ENCODE measurements at regions not wholly inside any gene's neighbourhood (a gene's known extent, or its start where the extent isn't known, plus 50 kb on each side); places are given as distances from the start of the nearest gene placed in this dataset.

DNA sequence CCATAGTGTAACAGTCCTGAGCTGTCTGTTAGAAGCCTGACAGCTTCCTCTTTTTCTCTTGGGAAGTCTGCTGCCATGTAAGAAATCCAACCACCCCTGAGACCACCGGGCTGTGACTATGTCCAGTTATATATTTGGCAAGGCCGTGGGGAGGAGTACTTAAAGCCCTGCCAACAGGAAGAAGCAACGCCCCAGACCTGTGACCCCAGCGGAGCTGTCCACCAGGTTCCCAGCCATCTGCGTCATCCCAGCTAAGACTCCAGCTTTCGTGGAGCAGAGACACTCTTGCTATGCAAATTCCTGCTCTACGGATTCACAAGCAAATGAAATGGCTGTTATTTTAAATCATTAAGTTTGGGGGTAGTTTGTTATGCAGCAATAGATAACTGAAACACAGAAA lies 417.3 kb downstream of the TLE4 start:
- no peak for DNase-seq

DNA sequence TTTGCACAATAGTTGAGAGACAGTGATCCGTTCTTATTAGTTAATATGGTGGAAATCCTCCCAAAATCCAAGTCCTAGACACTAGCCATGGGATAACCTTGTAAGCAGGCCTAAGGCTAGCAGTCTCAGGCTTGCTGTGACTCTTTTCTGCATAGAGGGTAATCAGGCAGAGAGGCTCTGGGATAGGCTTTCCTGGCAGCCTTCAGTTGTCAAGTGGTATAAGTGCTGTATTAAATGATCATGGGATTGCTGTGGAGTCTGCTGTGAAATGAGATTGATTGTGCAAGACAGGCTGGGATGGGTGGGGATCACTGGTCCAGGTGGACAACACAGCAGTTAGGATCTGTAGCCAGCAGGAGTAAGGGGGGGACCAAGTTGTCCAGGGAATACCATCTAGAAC lies 416.4 kb downstream of the TLE4 start:
- Histone ChIP-seq H3K36me3 (ENCODE audit: control insufficient read depth, insufficient read depth, low read length) (no peaks in the 10 kb centered on the region), H3K27ac (ENCODE audit: low read length) (no peak overlapping the region), H3K9me3 (replicated peaks; ENCODE audit: control insufficient read depth, low read depth, low read length) (no peaks in the 10 kb centered on the region), H3K4me3 (ENCODE audit: low read length) (no peak overlapping the region), H3K27me3 (ENCODE audit: control insufficient read depth, insufficient read depth, low read length) (no peaks in the 10 kb centered on the region), H3K4me1 (ENCODE audit: control insufficient read depth, insufficient read depth, low read length) (peaks cover 7% of the 10 kb centered on the region)
- 100% methylated on average over 1 of the region's 1 CpG for WGBS (ENCODE audit: insufficient coverage)
- DNase-seq: no peak

More for the DNA sequence above, 417.3 kb downstream of the TLE4 start:
- Histone ChIP-seq H3K27me3 (ENCODE audit: control insufficient read depth, insufficient read depth, low read length) (no peaks in the 10 kb centered on the region), H3K27ac (ENCODE audit: low read length) (no peak overlapping the region), H3K4me3 (ENCODE audit: low read length) (no peak overlapping the region), H3K9me3 (replicated peaks; ENCODE audit: control insufficient read depth, low read depth, low read length) (no peaks in the 10 kb centered on the region), H3K36me3 (ENCODE audit: control insufficient read depth, insufficient read depth, low read length) (no peaks in the 10 kb centered on the region), H3K4me1 (ENCODE audit: control insufficient read depth, insufficient read depth, low read length) (peaks cover 7% of the 10 kb centered on the region)
- WGBS (ENCODE audit: insufficient coverage): 67% methylated on average over 3 of the region's 7 CpGs

DNA sequence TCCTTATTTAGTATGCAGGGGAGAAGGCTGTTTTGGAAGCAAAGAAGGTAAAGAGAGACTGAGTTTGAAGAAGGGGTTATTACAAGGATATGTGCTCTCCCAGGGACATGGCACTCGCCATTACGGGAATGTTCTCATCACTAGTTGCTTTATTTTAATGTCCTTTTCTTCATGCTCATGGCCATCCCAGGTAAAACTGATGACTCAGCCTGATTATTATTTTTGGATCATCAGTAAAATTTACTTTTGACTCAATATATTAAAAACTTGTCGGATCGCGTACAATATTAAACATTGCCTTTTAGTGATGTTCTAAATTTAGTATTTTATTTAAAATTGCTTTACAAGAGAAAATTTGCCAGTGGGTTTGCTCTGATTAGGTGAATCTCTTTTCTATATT lies 414.7 kb downstream of the TLE4 start:
- Histone ChIP-seq H3K4me1 (ENCODE audit: control insufficient read depth, insufficient read depth, low read length) (peaks cover 7% of the 10 kb centered on the region), H3K27me3 (ENCODE audit: control insufficient read depth, insufficient read depth, low read length) (no peaks in the 10 kb centered on the region), H3K4me3 (ENCODE audit: low read length) (no peak overlapping the region), H3K27ac (ENCODE audit: low read length) (no peak overlapping the region), H3K9me3 (replicated peaks; ENCODE audit: control insufficient read depth, low read depth, low read length) (no peaks in the 10 kb centered on the region), H3K36me3 (ENCODE audit: control insufficient read depth, insufficient read depth, low read length) (no peaks in the 10 kb centered on the region)
- no CpG with 5 or more reads among the region's 5 CpGs for WGBS (ENCODE audit: insufficient coverage)
- no peak for DNase-seq

DNA sequence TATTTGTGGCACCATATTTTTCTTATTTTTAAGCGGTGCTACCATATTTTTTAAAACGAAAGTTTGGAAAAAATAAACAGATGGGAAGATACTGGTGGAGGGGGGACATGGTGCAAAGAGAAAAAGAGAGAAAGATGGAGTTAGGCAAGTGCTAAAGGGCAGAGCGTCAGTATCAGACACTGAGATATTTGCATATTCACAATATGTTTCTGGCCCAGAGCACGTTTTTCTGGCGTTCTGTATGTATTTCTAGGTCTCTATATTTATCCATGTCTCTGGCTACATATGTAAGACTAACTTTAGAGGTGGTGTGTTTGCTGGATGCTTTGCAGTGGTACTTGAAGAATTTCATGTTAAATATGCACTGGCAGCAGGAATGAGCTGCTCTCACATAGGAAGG lies 414.0 kb downstream of the TLE4 start:
- H3K27ac ChIP-seq (ENCODE audit: low read length): no peak overlapping the region
- DNase-seq: no peak
- no peaks in the 10 kb centered on the region for H3K27me3 ChIP-seq (ENCODE audit: control insufficient read depth, insufficient read depth, low read length)
- no CpG with 5 or more reads among the region's 5 CpGs for WGBS (ENCODE audit: insufficient coverage)
- peaks cover 7% of the 10 kb centered on the region for H3K4me1 ChIP-seq (ENCODE audit: control insufficient read depth, insufficient read depth, low read length)
- no peak overlapping the region for H3K4me3 ChIP-seq (ENCODE audit: low read length)
- H3K36me3 ChIP-seq (ENCODE audit: control insufficient read depth, insufficient read depth, low read length): no peaks in the 10 kb centered on the region
- no peaks in the 10 kb centered on the region for H3K9me3 ChIP-seq (replicated peaks; ENCODE audit: control insufficient read depth, low read depth, low read length)

DNA sequence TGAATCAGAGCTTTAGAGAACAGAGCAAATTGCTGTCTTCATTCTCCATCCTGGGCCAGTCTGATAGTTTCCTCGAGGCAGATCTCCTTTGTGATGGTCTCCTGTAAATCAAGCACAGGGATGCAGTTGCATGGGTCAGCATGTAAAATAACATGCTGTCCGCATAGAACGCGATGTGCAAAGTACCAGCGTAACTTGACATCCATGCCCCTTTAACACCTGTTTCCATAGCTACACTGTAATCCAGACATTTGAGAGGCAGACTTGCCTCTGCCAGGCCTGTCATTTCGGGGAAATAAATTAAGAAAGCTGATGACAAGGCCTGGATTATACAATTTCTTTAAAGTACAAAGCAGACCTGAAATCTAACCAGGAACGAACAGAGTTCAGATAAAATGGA lies 413.5 kb downstream of the TLE4 start:
- no peak overlapping the region for H3K27ac ChIP-seq (ENCODE audit: low read length)
- no peak overlapping the region for H3K4me3 ChIP-seq (ENCODE audit: low read length)
- no peaks in the 10 kb centered on the region for H3K27me3 ChIP-seq (ENCODE audit: control insufficient read depth, insufficient read depth, low read length)
- H3K4me1 ChIP-seq (ENCODE audit: control insufficient read depth, insufficient read depth, low read length): peaks cover 7% of the 10 kb centered on the region
- H3K36me3 ChIP-seq (ENCODE audit: control insufficient read depth, insufficient read depth, low read length): no peaks in the 10 kb centered on the region
- DNase-seq: no peak
- H3K9me3 ChIP-seq (replicated peaks; ENCODE audit: control insufficient read depth, low read depth, low read length): no peaks in the 10 kb centered on the region
- 55% methylated on average over 7 of the region's 7 CpGs for WGBS (ENCODE audit: insufficient coverage)

DNA sequence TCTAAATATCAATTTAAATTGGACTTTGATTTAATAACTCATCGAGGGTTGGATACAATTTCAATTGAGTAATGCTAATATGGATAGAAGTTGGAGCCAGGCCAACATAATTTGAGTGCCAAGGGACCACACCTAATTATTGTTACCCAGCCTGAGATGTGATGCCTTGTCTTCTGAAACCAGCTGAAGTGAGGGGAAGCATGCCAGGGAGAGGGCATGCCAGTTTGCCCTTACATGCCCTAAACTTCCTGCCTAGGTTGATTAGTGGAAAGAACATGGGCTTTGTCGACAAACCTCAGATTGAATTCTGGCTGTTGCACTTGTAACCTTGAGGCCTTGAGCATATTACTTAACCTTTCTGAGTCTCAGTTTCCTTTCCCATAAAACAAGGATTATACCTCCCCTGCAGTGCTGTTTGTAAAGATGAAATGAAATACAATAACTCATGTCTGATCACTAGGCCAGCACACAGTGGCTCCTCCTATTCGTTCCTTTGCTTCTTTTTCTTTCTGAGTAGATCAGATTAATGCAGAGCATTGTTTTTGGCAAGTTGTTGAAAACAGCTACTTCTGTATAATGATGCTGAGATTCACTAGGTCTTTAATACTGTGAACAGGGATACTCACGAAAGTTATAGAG lies 412.8 kb downstream of the TLE4 start:
- H3K36me3 ChIP-seq (ENCODE audit: control insufficient read depth, insufficient read depth, low read length): no peaks in the 10 kb centered on the region
- DNase-seq: no peak
- H3K4me3 ChIP-seq (ENCODE audit: low read length): no peak overlapping the region
- H3K4me1 ChIP-seq (ENCODE audit: control insufficient read depth, insufficient read depth, low read length): peaks cover 7% of the 10 kb centered on the region
- H3K9me3 ChIP-seq (replicated peaks; ENCODE audit: control insufficient read depth, low read depth, low read length): no peaks in the 10 kb centered on the region
- WGBS (ENCODE audit: insufficient coverage): no CpG with 5 or more reads among the region's 4 CpGs
- no peak overlapping the region for H3K27ac ChIP-seq (ENCODE audit: low read length)
- H3K27me3 ChIP-seq (ENCODE audit: control insufficient read depth, insufficient read depth, low read length): no peaks in the 10 kb centered on the region

DNA sequence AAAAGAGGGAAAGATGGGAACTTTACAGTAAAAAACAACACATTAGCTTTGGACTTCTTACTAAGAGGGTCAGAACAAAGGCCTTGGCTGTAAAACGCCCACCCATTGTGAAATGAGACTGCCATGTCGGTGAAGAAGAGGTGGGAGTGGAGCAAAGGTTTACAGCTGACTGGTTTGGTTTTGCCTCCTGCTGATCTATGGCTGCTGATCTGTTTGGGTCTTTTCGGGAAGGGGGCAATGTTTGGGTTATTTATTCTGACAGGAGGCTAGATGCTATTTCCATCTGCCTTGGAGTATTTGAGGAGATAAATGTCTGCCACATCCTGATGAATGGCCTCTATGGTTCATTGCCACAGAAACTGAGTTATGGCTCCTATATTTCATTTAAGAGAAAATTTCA lies 408.7 kb downstream of the TLE4 start:
- DNase-seq: no peak
- WGBS (ENCODE audit: insufficient coverage): 37% methylated on average over 3 of the region's 3 CpGs
- H3K36me3 ChIP-seq (ENCODE audit: control insufficient read depth, insufficient read depth, low read length): no peaks in the 10 kb centered on the region
- H3K9me3 ChIP-seq (replicated peaks; ENCODE audit: control insufficient read depth, low read depth, low read length): no peaks in the 10 kb centered on the region
- H3K4me3 ChIP-seq (ENCODE audit: low read length): no peak overlapping the region
- no peaks in the 10 kb centered on the region for H3K27me3 ChIP-seq (ENCODE audit: control insufficient read depth, insufficient read depth, low read length)
- peaks cover 21% of the 10 kb centered on the region for H3K4me1 ChIP-seq (ENCODE audit: control insufficient read depth, insufficient read depth, low read length)
- no peak overlapping the region for H3K27ac ChIP-seq (ENCODE audit: low read length)

DNA sequence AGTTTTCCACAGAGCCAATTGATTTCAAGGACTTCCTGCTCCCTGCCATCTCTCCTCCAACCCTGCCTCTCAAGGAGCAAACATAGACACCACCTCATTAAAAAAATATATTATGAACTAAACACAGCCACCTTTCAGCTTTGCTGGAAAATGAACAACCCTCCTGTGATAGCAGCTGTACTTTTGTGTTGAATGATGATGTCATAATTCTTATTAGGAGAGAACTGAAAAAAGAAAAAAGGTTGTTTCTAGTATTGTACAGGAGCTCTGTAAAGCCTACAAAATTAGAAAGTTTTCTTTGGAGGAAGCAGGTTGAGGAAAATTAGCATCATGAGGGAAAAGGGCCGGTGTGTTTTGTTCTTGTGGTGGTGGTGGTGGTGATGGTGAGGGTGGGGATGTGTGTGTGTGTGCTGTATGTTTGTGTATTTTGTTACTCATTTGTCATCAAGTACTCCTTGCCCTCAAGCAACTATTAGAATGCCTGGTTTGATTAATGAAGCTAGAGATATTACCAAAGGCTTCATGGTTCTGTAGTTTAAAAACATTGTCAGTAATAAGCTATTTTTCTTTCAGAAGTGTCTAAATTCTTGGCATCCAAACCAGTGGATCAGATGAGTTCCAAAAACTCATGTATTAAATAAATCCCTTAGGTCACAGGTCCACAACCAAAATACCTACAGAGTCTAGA lies 405.9 kb downstream of the TLE4 start:
- Histone ChIP-seq H3K9me3 (replicated peaks; ENCODE audit: control insufficient read depth, low read depth, low read length) (no peaks in the 10 kb centered on the region), H3K27ac (ENCODE audit: low read length) (no peak overlapping the region), H3K4me1 (ENCODE audit: control insufficient read depth, insufficient read depth, low read length) (peaks cover 22% of the 10 kb centered on the region), H3K27me3 (ENCODE audit: control insufficient read depth, insufficient read depth, low read length) (no peaks in the 10 kb centered on the region), H3K36me3 (ENCODE audit: control insufficient read depth, insufficient read depth, low read length) (no peaks in the 10 kb centered on the region), H3K4me3 (ENCODE audit: low read length) (no peak overlapping the region)
- no peak for DNase-seq
- 100% methylated on average over 1 of the region's 1 CpG for WGBS (ENCODE audit: insufficient coverage)

DNA sequence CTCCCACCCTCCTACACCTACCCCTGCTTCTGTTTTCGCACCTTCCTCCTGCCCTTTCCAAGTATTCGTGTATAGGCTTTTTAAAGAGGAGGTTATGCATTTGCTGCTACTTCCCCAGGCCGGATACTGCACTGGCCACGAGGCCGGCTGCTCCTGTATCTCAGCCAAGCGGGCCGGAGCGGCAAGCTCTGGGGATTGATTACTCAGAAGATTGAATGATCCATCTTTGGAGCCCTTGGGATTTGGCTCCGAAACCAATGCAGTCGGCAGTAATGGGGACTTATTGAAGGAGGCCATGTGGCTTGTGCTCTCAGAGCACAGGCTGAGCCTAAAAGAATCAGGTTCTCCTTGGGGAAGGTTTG lies 405.3 kb downstream of the TLE4 start:
- peak; percentile 36 for DNase-seq
- H3K4me3 ChIP-seq (ENCODE audit: low read length): no peak overlapping the region

DNA sequence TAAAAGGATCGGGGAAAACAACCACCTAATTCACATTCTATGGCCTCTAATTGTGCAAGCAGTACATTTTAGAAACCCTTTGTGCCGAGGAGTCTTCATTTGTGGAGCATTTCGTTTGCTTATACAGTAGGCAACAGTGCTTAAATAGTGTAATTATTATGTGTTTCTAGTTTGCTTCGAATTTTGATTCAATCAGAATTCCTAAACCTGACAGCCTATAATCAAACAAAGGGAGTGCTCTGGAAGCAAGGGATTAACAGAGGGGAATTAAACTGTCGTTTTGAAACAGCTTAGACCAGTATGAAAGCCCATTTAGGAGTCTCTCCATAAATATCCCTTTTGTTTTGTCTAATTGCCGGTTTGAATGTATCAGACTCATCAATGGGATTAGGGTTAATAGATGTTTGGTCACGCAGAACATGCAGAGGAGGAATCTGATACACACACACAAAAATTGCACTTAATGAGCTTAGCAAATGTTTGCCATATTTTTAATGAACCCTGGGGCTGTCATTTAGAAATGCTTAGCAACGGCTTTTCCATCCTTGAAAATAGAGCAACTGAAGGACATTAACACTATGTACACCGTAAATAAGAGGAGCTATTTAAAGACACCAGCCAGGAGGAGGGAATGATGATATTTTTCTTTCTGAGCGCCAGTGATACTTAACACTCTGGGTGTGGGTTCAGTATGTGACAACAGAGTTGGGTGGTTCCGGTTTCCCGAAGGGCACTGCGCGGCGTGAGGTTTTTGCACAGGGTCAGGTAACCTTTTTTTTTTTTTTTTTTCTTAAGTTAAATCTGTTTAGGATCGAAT lies 404.7 kb downstream of the TLE4 start:
- no peaks in the 10 kb centered on the region for H3K9me3 ChIP-seq (replicated peaks; ENCODE audit: control insufficient read depth, low read depth, low read length)
- H3K4me3 ChIP-seq (ENCODE audit: low read length): no peak overlapping the region
- peak overlapping the region; percentile 70 for H3K27ac ChIP-seq (ENCODE audit: low read length)
- peaks cover 22% of the 10 kb centered on the region for H3K4me1 ChIP-seq (ENCODE audit: control insufficient read depth, insufficient read depth, low read length)
- peaks cover 3% of the 10 kb centered on the region for H3K27me3 ChIP-seq (ENCODE audit: control insufficient read depth, insufficient read depth, low read length)
- 88% methylated on average over 1 of the region's 16 CpGs for WGBS (ENCODE audit: insufficient coverage)
- no peaks in the 10 kb centered on the region for H3K36me3 ChIP-seq (ENCODE audit: control insufficient read depth, insufficient read depth, low read length)
- DNase-seq: peak; percentile 65

More for the DNA sequence above, 405.3 kb downstream of the TLE4 start:
- 37% methylated on average over 8 of the region's 10 CpGs for WGBS (ENCODE audit: insufficient coverage)
- H3K36me3 ChIP-seq (ENCODE audit: control insufficient read depth, insufficient read depth, low read length): no peaks in the 10 kb centered on the region
- H3K4me1 ChIP-seq (ENCODE audit: control insufficient read depth, insufficient read depth, low read length): peaks cover 22% of the 10 kb centered on the region
- no peaks in the 10 kb centered on the region for H3K9me3 ChIP-seq (replicated peaks; ENCODE audit: control insufficient read depth, low read depth, low read length)
- peak overlapping the region; percentile 59 for H3K27ac ChIP-seq (ENCODE audit: low read length)
- H3K27me3 ChIP-seq (ENCODE audit: control insufficient read depth, insufficient read depth, low read length): peaks cover 3% of the 10 kb centered on the region
